B cell (primary cell): ENCODE measurements at regions not wholly inside any gene's neighbourhood (a gene's known extent, or its start where the extent isn't known, plus 50 kb on each side); places are given as distances from the start of the nearest gene placed in this dataset.

Source experiments
- ATAC-seq: fragments of 200-7000 bp; cut with Tn5 transposase; one replicate; pipeline ENCODE4 v1.10.0; 2021; ENCODE audit warnings: low read depth, mild to moderate bottlenecking, moderate number of reproducible peaks, moderate library complexity
- CTCF ChIA-PET: fragments of 350-600 bp; sonication (Branson Sonifier 250); formaldehyde crosslinking; loops from one replicate; lab custom pipeline; 2021; ENCODE audit warnings: antibody characterized with exemption, inconsistent platforms; lab: Charles Lee
- POLR2A ChIA-PET: fragments of 350-600 bp; sonication (Branson Sonifier 250); formaldehyde crosslinking; loops from one replicate; lab custom pipeline; 2021; ENCODE audit warnings: antibody characterized with exemption; lab: Charles Lee
- DNase-seq: peaks from one replicate; pipeline ENCODE4 v3.0.0; 2013
- H2AFZ ChIP-seq: 2 replicates; pipeline ENCODE4 v1.6.1; 2012; ENCODE audit warnings: mild to moderate bottlenecking, low read depth, low read length; ENCODE audit not compliant: insufficient read depth, poor library complexity, severe bottlenecking
- H3K27ac ChIP-seq, 2 donors: 1 replicate in 1 of 2; 2 replicates in 1 of 2; pipeline ENCODE4 v1.5.1; 2012 to 2013; ENCODE audit warnings: low read length in 2 of 2, mild to moderate bottlenecking in 2 of 2, moderate library complexity in 1 of 2
- H3K27me3 ChIP-seq, 4 experiments: fragments of 200-600 bp in 1 of 4; sonication (generic) in 1 of 4; replicated peaks in 1 of 4; 1 replicate in 2 of 4; 2 replicates in 2 of 4; pipeline versions ENCODE4 v1.6.1 to v1.7.0; 2013 to 2016; ENCODE audit warnings: low read length in 3 of 4, mild to moderate bottlenecking in 2 of 4, mixed read lengths in 1 of 4, moderate library complexity in 1 of 4; ENCODE audit not compliant: insufficient read depth in 4 of 4, control insufficient read depth in 3 of 4; ENCODE audit errors: control extremely low read depth in 1 of 4
- H3K36me3 ChIP-seq, 2 experiments: replicated peaks in 1 of 2; 1 replicate in 1 of 2; 2 replicates in 1 of 2; pipeline versions ENCODE4 v1.6.1 to v1.7.1; 2013; ENCODE audit warnings: low read length in 1 of 2; ENCODE audit not compliant: insufficient read depth in 2 of 2, control insufficient read depth in 1 of 2; ENCODE audit errors: control extremely low read depth in 1 of 2, extremely low read depth in 1 of 2
- H3K4me1 ChIP-seq, 2 donors: fragments of 200-600 bp in 1 of 2; sonication (generic) in 1 of 2; 1 replicate in 1 of 2; 2 replicates in 1 of 2; pipeline versions ENCODE4 v1.5.1 to v1.6.1; 2013 to 2017; ENCODE audit warnings: low read length in 2 of 2; ENCODE audit not compliant: control insufficient read depth in 2 of 2, insufficient read depth in 2 of 2
- H3K4me2 ChIP-seq: replicated peaks from 2 replicates; pipeline ENCODE3; 2012; ENCODE audit warnings: mild to moderate bottlenecking, low read depth, low read length; ENCODE audit not compliant: poor library complexity, severe bottlenecking
- H3K4me3 ChIP-seq, 5 experiments: fragments of 200-600 bp in 1 of 5; sonication (generic) in 1 of 5; 1 replicate in 3 of 5; 2 replicates in 2 of 5; pipeline versions ENCODE4 v1.5.1 to v1.7.0; 2011 to 2016; ENCODE audit warnings: low read length in 4 of 5, mild to moderate bottlenecking in 4 of 5, low read depth in 2 of 5, control low read depth in 1 of 5, moderate library complexity in 1 of 5; ENCODE audit not compliant: insufficient read depth in 1 of 5; ENCODE audit errors: control extremely low read depth in 1 of 5, extremely low read depth in 1 of 5
- H3K79me2 ChIP-seq: fragments of 200-600 bp; sonication (generic); one replicate; pipeline ENCODE4 v1.6.0; 2016; ENCODE audit warnings: low read length; ENCODE audit not compliant: control insufficient read depth, insufficient read depth
- H3K9ac ChIP-seq: fragments of 200-600 bp; sonication (generic); 2 replicates; pipeline ENCODE4 v1.6.1; 2017; ENCODE audit warnings: mild to moderate bottlenecking, low read length, moderate library complexity
- H3K9me3 ChIP-seq, 3 donors: one replicate each; pipeline versions ENCODE4 v1.6.1 to v1.7.1; 2013; ENCODE audit warnings: low read length in 2 of 3; ENCODE audit not compliant: control insufficient read depth in 2 of 3, insufficient read depth in 1 of 3; ENCODE audit errors: control extremely low read depth in 1 of 3
- H4K20me1 ChIP-seq: 2 replicates; pipeline ENCODE4 v1.6.0; 2012; ENCODE audit warnings: mild to moderate bottlenecking, low read length; ENCODE audit not compliant: insufficient read depth, control insufficient read depth, poor library complexity, severe bottlenecking
- H3K27ac Mint-ChIP-seq: one replicate; pipeline ENCODE4 v1.8.0; 2021; ENCODE audit warnings: mixed read lengths
- H3K27me3 Mint-ChIP-seq: one replicate; pipeline ENCODE4 v1.8.0; 2021; ENCODE audit warnings: mixed read lengths
- H3K4me1 Mint-ChIP-seq: one replicate; pipeline ENCODE4 v1.8.0; 2021; ENCODE audit warnings: mixed read lengths
- H3K4me3 Mint-ChIP-seq: one replicate; pipeline ENCODE4 v1.8.0; 2021; ENCODE audit warnings: mixed read lengths
- H3K9me3 Mint-ChIP-seq: one replicate; pipeline ENCODE4 v1.8.0; 2022; ENCODE audit warnings: mixed read lengths; ENCODE audit not compliant: insufficient read depth
- CTCF ChIP-seq: fragments of 200-600 bp; IDR thresholded peaks from one replicate; pipeline ENCODE4 v1.8.0; 2022; ENCODE audit warnings: antibody characterized with exemption, mild to moderate bottlenecking
- EZH2 ChIP-seq: IDR thresholded peaks from 2 replicates; pipeline ENCODE4 v1.6.1; 2012; ENCODE audit warnings: borderline replicate concordance, low read depth, mild to moderate bottlenecking, moderate library complexity, low read length; ENCODE audit not compliant: insufficient read depth, poor library complexity, severe bottlenecking
- WGBS: methylation state at CpG from one replicate; pipeline ENCODE4 v1.1.5; 2013; ENCODE audit warnings: missing lambda C conversion rate; ENCODE audit not compliant: insufficient coverage; 5-methylcytosine and 5-hydroxymethylcytosine counted together
- intact Hi-C: fragments of 100-400 bp; cut with micrococcal nuclease; formaldehyde crosslinking; loops from one replicate; pipeline ENCODE4 v1.10.0; 2022

GRCh38 chr18:75926811-75927210 is 499.3 kb upstream of the SMIM21 start:
- Histone ChIP-seq H3K79me2 (no peaks in the 10 kb centered on the region), H3K4me3 (no peak overlapping the region), H3K27ac (no peak overlapping the region), H3K9me3 (no peaks in the 10 kb centered on the region), H3K4me2 (no peak overlapping the region), H3K4me1 (no peaks in the 10 kb centered on the region), H3K9ac (no peak overlapping the region), H3K36me3 (no peaks in the 10 kb centered on the region), H4K20me1 (no peaks in the 10 kb centered on the region), H3K27me3 (no peaks in the 10 kb centered on the region), H2AFZ (no peak overlapping the region)
- CTCF ChIA-PET, result no interaction called here
- no peaks in the 10 kb centered on the region for H3K27me3 Mint-ChIP-seq
- TF ChIP-seq CTCF, result no peak
- no peak for TF ChIP-seq EZH2
- 87% methylated on average over 3 of the region's 6 CpGs for WGBS
- no peak overlapping the region for H3K4me3 Mint-ChIP-seq
- no peaks in the 10 kb centered on the region for H3K4me1 Mint-ChIP-seq
- H3K9me3 Mint-ChIP-seq, result no peaks in the 10 kb centered on the region
- ATAC-seq (no peak), DNase-seq (no peak)
- intact Hi-C loops, result no loop called here
- H3K27ac Mint-ChIP-seq, result no peak overlapping the region
- POLR2A ChIA-PET, result no interaction called here

- H3K79me2 ChIP-seq, result no peaks in the 10 kb centered on the region
- H3K4me1 ChIP-seq, result no peaks in the 10 kb centered on the region
- Mint-ChIP-seq H3K4me3 (no peak overlapping the region), H3K27ac (no peak overlapping the region), H3K9me3 (no peaks in the 10 kb centered on the region), H3K4me1 (no peaks in the 10 kb centered on the region), H3K27me3 (peaks cover 1% of the 10 kb centered on the region)
- no peaks in the 10 kb centered on the region for H4K20me1 ChIP-seq
- CTCF ChIA-PET, result no interaction called here
- H3K4me3 ChIP-seq, result no peak overlapping the region
- POLR2A ChIA-PET, result no interaction called here
- WGBS, result 85% methylated on average over 3 of the region's 4 CpGs
- no peak overlapping the region for H3K9ac ChIP-seq
- ATAC-seq (no peak), DNase-seq (no peak)
- H3K4me2 ChIP-seq, result no peak overlapping the region
- H3K27ac ChIP-seq, result no peak overlapping the region
- TF ChIP-seq CTCF, result no peak
- no peaks in the 10 kb centered on the region for H3K9me3 ChIP-seq
- H2AFZ ChIP-seq, result no peak overlapping the region
- H3K36me3 ChIP-seq, result no peaks in the 10 kb centered on the region
- no peaks in the 10 kb centered on the region for H3K27me3 ChIP-seq
- intact Hi-C loops, result no loop called here
Measured at GRCh38 chr18:75923169-75923568, 495.7 kb upstream of the SMIM21 start.
